ENCODE measurements at regions not wholly inside any gene's neighbourhood (a gene's known extent, or its start where the extent isn't known, plus 50 kb on each side); places are given as distances from the start of the nearest gene placed in this dataset.

DNA sequence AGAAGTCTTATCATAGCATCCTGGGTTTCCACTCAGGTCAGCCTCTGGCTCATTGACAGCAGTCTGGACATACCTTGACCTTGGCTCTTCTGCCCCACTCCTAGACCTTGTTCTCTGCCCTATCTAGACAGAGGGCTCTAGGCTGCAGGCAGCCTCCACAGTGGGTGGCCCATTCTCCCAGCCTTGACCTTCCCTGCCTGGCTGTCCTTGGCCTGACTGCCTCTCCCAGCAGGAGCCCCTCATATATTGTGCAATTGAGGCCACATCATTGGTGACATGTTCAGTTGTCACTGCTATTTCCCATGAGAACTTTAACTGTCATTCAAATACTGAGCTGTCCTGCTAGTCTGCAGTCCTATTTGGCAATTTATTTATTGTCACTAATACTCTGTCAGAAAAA is 503.4 kb downstream of the PLXNA4 start:
- no peak for DNase-seq

DNA sequence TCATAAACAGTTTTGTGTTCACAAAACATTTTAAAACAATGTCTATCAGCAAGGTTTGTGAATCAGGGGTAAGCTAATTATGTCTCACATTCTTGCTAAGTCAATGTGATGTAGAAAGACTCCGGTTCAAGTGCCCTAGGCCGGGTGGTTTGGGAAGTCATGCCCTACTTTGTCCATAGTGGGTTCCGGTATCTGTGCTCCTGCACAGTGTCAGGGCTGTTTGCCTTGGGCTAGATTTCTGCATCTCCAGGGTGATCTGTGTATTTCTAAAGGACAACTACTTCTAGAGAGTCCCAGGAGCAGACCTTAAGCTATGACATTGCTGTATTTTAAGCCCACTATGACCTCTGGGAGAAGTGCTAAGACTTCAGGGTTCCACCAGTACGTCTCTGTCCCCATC is 504.1 kb downstream of the PLXNA4 start:
- no peak for DNase-seq

DNA sequence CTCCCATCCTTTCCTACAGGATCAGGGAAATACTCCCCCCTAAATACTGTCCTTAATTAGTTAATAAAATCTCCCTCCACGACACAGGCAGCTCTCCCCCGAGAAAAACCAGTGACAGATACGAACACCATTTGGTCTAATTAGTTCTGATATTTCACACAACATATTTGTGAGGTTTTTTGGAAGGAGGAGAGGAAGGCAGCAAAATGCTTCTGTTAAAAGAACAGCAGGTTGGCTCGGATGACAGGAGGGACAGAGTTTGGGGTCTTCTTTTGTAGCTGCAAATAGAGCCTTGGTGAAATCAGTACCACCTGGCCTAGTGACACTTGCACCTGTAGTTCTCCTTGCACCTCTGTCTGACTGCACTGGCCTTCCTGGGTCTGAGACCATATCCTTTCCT is 507.0 kb downstream of the PLXNA4 start:
- no peak for DNase-seq

DNA sequence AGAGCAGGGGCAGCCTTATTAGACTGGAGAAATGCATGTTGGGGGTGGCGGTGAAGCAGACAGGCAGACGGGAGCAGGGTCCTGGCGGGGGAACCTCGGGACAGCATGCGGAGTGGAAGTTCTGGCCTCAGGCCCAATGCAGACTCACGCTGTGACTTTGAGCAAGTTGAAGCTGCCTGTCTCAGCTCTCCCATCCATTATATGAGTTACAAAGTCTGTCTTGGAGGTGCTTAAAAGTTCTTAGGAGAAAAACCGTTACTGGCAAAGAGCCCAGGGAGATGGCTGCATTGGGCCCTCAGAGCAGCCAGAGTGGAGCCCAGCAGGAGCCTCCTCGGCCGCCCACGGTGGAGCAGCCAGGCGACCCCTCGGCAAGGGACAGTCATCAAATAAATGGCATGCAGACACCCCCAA is 509.5 kb downstream of the PLXNA4 start:
- DNase-seq = no peak

DNA sequence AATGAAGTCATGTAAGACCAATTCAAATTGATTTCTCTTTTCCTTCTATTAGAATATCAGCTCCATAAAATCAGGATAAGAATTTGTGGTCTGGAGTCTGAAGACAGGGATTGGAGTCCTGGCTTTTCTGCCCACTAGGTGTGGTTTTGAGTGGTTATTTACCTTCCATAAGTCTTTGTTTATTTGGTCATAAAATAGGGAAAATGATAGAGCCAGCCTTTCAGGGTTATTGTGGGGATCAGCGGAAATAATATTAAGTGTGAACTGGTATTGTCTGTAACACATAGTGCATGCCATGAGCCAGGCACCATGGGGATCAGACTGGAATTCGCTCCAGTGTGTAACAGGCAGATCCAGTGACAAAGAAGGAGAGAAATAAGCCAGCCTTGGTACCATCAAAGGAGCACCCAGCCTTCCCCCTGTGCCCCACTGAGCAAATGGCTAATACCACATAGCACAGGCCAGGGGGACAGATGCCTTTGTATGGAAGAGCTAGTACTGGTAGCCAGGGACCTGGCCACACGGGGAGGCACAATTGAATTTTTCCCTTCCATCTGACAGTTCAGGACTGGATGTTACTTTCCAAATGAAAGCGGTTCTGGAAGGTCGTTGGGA is 509.7 kb upstream of the PODXL start:
- no peak for DNase-seq

DNA sequence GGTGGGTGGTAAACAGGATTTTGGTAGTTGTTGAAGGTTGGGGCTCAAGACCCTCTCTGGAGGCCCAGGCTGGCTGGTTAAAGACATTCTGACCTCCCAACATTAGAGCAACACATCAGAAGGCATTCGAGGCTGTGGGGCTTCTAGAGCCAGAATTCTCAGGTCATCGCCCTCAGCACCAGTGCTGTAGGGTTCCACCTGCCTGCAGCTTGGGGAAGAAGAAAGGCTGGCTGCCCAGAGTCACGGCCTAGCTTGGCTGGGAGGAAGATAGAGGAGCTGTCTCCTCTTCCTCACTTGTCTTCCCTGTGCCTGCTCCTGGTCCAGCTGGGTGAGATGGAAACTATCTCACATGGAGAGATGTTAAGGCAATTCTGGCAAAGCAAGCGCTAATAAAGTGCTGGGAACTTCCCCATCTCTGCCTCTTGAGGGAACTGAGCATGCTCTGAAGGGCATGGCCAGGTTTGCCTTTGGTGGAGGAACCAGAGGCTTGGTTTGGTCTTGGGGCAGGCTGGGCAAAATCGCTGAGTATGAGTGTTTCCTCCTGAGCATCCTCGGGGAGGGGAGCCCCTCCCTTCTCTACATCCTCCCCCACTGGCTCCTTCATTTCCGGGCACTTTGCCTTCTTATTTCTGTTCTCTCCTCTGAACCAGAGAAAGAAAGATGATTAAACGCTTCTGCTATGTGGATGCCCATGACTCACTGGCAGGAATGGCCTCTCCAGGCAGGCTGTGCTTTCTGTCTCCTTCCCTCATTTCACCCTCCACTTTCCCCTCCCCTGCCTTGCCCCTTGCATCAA is 509.0 kb upstream of the PODXL start:
- no peak for DNase-seq

DNA sequence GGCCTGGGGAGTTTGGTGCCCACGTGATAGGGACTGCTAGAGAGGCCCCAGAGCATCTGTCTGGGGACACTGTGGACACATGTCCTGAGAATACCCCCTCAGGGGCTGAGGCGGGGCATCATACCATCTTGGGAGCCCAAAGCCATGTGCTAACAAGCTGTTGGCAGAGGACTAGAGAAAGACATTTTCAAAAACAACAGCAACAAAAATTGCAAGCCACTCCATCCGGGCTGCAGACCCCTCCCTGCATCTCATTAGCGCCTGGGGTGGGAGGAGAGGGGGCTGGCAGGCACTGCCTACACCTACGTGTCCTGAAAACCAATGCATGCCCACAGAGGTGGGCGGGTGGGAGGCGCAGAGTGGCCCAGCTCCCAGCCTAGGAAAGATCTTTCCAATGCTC is 507.4 kb upstream of the PODXL start:
- DNase-seq = no peak

DNA sequence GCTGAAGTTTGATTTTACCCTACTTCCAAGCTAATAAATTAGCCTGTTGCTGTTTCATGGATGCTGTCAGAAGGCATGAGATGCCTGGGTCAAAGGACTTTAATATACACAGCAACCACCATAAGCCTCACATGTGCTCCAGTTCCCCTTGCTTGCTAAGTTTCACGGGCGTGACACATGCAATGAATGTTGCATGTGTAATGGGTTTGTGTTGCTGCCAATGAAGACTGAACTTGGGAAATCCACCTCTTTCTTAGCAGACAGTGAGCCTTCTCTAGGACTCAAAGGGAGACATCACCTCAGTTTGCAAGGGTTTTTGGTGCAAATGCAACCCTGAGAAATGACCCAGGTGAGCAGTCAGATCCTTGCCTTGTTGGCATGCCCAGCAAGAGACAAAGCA is 505.5 kb upstream of the PODXL start:
- DNase-seq = no peak

DNA sequence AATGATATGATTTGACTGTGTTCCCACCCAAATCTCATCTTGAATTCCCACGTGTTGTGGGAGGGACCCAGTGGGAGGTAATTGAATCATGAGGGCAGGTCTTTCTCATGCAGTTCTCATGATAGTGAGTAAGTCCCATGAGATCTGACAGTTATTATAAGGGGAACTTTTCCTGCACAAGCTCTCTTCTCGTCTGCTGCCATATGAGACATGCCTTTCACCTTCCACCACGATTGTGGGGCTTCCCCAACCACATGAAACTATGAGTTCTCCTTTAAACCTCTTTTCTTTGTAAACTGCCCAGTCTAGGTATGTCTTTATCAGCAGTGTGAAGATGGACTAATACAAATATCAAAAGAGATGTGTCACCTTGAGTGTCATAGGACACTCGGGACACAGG is 502.7 kb upstream of the PODXL start:
- no peak for DNase-seq

DNA sequence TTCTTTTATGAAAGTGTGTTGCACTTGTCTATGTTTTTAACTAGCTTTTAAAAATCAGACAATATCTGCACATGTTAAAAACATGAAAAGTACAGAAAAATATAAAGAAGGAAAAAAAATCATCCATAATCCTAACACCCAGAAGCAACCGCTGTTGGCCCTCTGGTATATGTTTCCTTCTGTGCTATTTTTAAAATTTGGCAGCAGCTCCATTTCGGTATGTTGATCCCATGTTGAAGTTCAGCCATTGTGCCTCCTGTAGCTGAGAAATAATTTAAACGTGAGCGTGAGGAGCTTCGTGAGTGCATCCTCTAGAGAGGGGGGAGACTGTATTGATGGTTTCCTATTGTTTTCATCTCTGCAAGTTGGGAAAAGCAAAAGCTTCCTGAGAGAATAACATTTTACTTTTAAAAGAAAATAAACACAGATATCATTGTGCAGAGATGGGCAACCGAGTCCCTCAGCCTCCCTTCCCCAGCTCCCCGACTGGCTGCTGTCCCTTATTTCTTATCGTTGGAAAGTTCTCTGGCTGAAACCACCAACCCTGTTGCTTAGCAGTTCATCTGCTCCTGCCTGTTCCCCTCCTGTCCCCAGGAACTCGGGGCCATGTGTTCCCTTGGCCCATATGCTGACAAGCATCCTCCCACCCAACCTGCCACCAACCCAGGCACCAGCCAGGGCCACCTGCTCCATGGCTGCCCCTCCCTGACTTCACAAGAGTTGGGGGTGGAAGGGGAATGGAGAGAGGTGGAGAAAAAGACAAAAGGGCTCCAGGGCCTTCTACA is 499.1 kb upstream of the PODXL start:
- DNase-seq = no peak

DNA sequence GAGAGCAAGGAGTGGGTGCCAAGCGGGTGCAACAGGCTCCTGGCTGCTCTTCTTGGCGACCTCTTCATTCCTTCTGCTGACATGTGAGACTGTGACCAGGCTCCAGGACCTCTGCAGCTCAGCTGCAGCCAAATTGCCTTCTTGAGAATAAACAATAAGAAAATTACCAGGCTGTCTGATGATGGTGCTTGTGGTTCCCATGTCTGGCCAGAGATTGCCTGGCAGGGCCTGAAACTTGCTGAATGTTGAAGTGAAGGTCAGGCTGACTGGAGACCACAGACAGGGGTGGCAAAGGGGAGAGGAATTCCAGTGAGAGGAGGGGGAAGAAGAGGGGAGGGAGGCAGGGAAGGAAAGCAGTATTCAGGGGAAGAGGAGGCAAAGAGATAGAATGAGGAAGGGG is 497.4 kb upstream of the PODXL start:
- no peak for DNase-seq

DNA sequence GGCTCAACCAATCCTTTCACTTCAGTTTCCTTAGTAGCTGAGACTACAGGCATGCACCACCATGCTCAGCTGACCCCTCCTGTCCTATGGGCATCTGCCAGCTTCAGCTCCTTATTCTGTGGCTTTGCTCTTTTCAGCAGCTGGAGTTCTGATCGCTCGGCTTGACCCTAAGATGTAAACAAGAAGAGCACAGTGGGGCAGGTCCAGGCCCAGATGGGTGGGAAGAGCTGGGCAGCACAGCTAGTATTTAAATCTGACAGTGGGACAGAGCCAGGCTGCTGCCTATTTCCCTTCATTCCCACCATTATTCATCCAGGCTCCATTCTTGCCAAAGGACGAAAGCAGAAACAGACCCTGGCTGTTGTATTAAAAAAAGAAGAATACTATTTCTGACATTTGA is 494.9 kb upstream of the PODXL start:
- no peak for DNase-seq

DNA sequence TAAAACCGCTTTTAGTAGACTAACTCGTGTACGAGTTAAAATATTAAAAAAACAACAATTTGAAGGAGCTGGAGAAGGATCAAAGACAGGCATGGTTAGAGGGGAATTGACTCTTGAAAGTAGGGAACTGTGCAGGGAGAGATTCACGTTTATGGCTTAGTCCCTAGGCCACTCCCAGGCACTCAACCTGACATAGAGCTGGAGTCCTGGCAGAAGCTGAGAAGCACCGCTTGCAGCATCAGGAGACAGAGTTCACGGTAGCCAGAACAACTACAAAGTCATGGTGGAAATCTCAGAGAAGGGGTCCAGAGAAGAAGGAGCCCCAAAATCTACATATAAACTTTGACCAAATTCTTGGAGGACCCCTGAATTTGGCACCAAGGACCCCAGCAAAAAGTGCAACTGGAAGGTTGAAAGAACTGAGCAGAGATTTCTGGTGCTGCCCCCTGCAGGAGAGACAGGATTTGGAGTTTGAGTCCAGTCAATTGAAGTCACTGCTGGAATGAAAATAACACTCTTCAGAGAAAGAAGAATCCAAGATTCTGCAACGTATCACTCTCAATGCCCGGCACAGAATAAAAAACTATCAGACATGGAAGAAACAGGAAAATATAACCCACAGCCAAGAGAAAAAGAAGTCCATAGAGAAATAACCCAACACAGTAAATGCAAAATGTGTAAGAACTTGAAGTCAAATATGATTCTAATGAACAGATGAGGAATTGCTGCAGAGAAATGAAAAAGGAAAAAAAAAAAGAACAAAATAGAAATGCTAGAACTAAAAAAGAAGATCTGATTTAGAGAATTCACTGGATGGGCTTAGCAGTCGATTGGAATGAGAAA is 493.3 kb upstream of the PODXL start:
- DNase-seq = no peak

DNA sequence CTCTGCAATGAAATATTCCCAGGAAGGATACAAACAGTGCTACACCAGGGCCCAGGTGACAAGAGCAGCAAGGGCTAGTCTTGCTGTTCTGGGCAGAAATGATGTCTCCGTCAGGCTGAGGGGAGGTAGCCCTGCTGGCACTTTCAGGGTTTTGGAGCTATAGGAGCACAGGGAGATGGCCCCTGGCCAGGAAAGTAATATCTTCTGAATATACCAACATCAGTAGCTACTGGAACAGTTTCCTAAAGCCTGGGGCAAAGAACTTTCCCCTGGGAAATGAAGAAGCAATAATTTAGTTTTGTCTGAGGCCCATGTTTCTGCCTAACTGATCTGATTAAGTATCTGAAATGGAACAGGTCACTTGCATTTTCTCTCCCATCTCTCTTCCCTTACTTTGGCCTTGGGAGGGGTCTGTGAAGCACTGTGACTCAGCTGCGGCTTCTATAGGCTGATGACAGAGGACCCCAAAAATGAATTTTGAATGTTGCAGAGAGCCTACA is 489.1 kb upstream of the PODXL start:
- no peak for DNase-seq

DNA sequence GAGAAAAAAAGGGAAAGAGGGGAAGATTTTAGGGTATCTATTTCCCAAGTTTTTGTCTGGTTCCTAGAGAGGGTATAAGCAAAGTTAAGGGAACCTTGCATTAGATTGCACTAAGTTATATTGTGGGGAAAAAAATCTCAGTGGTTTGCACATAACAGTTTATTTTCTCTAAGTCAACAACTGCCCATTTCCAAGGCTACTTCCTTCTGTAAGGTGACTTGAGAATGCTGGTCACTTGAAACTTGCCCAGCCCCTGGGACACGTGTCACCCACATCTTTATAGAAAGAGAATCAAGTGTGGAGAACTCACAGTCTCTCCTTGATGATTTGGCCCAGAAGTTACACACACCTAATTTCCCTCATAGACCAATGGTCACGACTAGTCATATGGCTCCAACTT is 488.6 kb upstream of the PODXL start:
- no peak for DNase-seq

DNA sequence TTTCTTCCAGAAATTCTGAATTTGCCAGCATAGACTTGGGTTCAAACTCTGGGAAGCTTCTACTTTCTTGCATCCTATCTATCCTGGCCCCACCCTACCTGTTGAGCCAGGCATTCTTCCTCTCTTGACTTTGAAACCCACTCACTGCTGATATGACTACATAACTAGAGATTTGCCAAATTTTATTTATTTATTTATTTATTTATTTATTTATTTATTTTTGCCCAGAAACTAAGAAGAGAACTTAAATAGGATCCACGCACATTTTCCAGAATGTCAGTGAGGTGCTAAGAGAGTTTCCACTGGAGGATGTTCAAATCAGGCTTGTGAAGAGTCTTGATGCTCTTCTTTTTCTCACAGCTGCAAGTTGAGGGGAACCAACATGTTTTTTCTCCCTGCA is 487.8 kb upstream of the PODXL start:
- no peak for DNase-seq

DNA sequence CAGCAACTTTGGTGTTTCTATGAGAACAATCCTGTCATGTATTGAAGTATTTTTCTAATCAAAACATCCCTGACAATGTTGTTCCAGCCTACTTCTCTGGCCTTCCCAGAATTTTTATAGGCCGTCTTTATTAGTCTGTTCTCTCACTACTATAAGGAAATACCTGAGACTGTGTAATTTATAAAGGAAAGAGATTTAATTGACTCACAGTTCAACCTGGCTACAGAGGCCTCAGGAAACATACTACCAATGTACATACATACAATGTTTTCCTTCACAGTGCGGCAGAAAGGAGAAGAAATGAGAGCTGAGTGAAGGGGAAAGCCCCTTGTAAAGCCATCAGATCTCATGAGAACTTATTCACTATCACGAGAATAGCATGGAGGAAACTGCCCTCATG is 484.7 kb upstream of the PODXL start:
- no peak for DNase-seq

DNA sequence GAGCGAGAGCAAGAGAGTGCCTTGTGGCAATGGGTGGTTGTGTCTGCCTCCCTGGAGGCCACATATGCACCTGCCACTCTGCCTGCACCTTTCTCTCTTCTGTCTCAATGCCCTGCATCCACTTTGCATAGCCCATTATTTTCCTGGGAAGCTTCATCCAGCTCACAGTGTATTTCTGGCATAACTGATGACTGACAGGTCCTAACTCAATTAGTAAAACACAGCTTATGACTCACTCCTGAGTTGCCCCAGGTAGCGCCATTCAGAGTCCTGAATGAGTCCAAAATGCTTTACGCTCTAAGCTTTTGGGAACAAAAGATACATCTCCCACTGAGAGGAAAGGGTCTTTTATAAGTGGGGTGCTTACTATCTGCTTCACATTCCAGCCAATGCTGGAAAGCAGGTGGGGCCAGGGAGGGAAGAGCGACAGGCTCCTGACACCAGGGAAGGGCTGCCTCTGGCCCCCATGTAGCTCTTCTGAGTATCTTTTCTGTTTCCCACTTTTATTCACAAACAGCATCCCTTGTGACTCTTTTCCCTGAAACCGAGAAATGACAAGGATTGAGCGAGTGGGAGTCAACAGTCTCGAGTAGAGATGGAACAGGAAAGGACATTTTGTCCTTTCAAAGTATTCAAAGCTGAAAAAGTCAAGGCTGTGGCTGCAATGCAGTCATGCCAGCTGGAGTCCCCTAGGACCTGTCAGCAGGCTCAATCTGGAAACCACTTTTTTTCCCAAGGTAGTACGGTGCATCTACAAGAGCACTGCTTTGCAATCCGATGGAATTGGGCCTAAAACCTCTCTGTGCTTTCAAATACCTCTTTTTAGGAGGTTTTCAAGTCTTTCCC is 479.3 kb upstream of the PODXL start:
- DNase-seq = no peak

DNA sequence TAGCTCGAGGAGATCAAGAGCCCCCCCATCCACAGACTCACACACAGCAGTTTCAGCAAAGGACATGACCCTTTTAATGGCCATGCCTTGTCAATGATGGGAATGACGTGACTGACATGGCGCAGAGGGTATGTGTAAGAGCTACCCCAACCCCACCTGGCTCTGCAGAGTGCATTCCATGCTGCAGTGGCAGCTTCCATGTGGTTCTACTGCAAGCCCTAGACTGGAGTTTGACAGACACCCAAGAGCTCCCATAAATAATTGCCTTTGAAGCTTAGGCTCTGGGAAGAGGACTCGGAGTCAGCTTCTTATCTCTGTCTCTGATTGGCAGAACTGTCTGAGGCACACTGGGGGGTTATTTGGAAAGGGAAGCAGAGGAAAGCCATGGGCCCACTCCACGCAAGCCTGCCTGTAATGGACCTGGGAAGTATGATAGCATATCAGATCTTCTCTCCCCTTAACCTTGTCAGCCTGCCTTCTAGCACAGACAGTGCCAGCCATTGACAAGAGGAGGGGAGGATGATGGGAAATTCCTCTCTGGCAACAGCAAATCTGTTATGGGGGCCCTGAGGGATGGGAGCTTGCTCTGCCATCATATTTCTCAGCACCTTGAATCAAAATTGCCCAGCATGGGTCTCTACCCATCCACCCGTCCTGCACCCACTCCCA is 478.5 kb upstream of the PODXL start:
- DNase-seq = no peak

DNA sequence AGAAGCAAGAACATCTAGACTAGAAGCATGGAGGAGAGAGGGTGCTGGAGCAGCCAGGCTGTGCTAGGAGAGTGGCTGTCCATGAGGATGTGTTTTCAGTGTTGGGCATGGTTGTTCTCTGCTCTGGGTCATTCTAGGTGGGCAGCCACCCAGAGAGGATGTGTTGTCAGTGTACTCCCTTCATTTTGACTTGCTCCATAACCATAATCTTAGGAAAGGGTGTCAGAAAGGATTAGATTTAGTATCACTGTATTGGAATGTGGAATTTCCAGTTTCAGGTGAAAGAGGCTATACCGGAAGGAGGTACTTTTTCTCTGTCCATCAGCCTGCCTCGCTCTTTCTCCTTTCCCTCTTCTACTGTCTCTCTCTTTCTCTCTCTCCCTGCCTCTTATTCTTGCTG is 474.5 kb upstream of the PODXL start:
- DNase-seq = no peak

DNA sequence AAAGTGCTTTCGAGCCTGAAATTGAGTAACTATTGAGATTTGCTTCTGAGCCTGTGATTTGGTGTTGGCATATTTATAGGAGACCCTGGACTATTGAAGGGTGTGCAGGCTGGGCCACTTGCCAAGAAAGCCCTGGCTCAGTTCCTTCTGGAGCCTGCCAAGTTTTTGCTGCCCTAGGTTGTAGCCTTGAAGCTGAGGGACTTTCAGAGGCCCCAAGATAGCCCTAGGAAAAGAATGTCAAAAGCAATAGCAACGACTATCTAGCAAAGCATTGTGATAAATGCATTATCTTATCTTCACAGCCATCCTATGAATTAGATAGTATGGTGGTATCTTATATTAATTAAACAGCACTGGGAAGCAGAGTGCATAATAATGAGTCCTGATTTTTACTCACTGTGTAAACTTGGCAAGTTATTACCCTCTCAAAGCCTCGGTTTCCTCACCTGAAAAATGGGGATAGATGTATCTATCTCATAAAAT is 473.7 kb upstream of the PODXL start:
- no peak for DNase-seq

Data from NCI-H2107 (cell line).